ENCODE measurements at regions not wholly inside any gene's neighbourhood (a gene's known extent, or its start where the extent isn't known, plus 50 kb on each side); places are given as distances from the start of the nearest gene placed in this dataset.
"Not testable (repeated sequence)": the region's sequence is repeated elsewhere in the genome, so short reads cannot be mapped to it uniquely, and the experiment has no call there.

DNA sequence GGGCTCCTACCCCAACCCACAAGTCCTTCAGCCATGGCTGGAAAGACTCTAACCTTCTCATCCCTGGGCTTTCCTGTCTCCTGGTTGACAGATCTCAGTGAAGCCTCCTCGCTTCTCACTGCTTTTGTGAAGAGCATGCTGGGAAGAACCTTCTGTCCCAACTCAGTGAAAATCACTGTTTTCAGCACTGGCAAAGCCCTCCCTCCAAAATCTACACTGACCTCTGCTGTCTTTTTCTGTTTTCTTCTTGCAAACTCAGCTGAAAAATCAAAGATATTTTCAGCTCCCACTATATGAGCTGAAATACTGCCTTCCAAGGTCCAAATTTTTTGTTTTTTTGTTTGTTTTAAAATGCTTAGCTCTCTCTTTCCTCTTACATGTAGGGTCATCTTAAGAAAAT lies 266.3 kb upstream of the AGAP1 start:
- no peak for TF ChIP-seq Cebpa-rat (IDR thresholded peaks at IDR 0.05)
- Histone ChIP-seq H3K27me3 (peaks cover 0 to 13% (median 0%) of the 10 kb centered on the region in 11 experiments; a peak in 4 of 22 replicates), H3K27ac (no peak overlapping the region), H3K4me2 (no peak overlapping the region), H3K9me3 (replicated peaks in 1 of 11) (peaks cover 0 to 15% (median 3%) of the 10 kb centered on the region in 11 experiments; a peak in 6 of 22 replicates), H3K4me3 (no peak overlapping the region), H4K20me1 (no peaks in the 10 kb centered on the region), H3K36me3 (no peaks in the 10 kb centered on the region), H3K9ac (no peak overlapping the region), H3K4me1 (peaks cover 0 to 4% (median 0%) of the 10 kb centered on the region in 10 experiments; a peak in 3 of 20 replicates)

DNA sequence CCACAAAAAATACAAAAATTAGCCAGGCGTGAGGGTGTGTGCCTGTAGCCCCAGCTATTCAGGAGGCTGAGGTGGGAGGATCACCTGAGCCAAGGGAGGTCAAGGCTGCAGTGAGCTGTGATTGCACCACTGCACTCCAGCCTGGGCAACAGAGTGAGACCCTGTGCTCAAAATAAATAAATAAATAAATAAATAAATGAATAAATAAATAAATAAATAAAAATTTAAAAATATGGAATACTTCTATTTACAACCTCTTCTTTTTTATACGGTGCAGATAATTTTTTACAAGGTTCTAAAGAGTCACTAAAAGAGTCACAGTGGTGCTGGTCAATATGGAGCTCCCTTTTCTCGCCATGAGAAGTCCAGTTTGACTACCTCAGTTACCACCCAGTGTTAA lies 265.4 kb upstream of the AGAP1 start:
- not testable (repeated sequence) for H3K27ac ChIP-seq, H3K4me2 ChIP-seq, H3K4me1 ChIP-seq, H3K36me3 ChIP-seq, H3K4me3 ChIP-seq, H3K9ac ChIP-seq, H4K20me1 ChIP-seq
- H3K27me3 ChIP-seq: peaks cover 0 to 19% (median 0%) of the 10 kb centered on the region in 11 experiments; a peak in 4 of 22 replicates
- peaks cover 0 to 14% (median 3%) of the 10 kb centered on the region in 11 experiments; a peak in 6 of 22 replicates for H3K9me3 ChIP-seq (replicated peaks in 1 of 11)

DNA sequence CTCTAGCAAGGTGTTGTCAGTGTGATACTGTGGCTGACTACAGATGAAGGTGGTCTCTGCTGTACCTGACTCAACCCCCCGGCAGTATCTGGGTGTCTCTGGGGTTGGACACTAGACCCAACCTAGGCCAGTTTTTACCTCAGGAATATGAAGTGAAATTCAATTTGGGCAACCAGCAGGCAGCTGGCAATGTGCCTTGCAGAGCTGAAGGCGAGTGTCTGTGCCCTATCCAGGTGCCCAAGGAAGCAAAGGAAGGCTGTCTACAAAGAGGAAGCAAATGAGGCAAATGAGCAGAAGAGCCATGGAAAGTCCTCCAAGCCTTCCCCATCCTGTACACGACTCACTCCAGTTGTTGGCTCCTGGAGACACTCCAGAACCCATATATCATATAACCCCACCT lies 264.6 kb upstream of the AGAP1 start:
- H3K4me1 ChIP-seq: peaks cover 0 to 4% (median 0%) of the 10 kb centered on the region in 10 experiments; a peak in 3 of 20 replicates
- no peak for TF ChIP-seq Cebpa-rat (IDR thresholded peaks at IDR 0.05)
- no peaks in the 10 kb centered on the region for H3K36me3 ChIP-seq
- peaks cover 0 to 6% (median 0%) of the 10 kb centered on the region in 11 experiments; a peak in 1 of 22 replicates for H3K9me3 ChIP-seq (replicated peaks in 1 of 11)
- no peak overlapping the region for H3K27ac ChIP-seq
- no peaks in the 10 kb centered on the region for H4K20me1 ChIP-seq
- H3K27me3 ChIP-seq: peaks cover 0 to 19% (median 0%) of the 10 kb centered on the region in 11 experiments; a peak in 4 of 22 replicates
- no peak overlapping the region for H3K4me2 ChIP-seq
- no peak overlapping the region for H3K4me3 ChIP-seq
- no peak overlapping the region for H3K9ac ChIP-seq

DNA sequence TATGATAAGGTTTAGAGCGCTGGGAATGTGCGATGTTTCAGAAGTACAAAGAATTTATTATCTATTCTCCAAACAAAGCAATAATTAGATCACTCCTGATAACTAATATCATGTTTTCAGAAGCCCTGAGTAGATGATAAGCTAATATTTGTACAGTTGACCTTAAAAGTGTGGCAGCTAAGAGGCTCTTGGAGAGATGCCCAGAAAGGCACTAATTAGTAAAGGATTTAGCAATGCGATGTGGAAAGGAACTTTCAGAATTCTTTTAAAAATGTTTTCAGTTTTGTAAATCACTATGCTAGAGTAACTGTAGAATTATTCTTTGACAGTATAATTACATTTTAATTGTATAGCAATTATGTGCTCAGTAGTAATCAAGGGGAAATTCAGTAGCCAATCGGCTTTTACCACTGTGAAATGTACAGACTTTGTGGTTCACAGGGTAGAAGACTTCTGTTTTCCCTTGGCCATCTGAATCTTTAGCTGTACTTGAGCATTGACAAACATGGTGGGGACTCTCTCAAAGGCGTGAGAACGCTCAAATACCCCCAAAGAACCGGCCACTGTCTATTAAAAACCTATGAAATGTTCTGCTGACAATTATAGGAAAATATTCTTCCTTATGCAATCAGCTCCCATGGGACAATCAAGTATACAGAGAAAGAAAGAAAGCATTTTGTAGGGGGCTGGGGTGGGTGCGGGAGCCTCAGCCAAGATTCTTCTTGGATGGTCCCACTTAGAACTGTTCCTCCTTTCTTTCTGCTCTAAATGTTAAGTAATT lies 262.8 kb upstream of the AGAP1 start:
- no peak for TF ChIP-seq Cebpa-rat (IDR thresholded peaks at IDR 0.05)
- Histone ChIP-seq H3K4me1 (peaks cover 0 to 4% (median 0%) of the 10 kb centered on the region in 10 experiments; a peak in 3 of 20 replicates), H3K9me3 (replicated peaks in 1 of 11) (no peaks in the 10 kb centered on the region), H4K20me1 (no peaks in the 10 kb centered on the region), H3K27me3 (peaks cover 0 to 19% (median 0%) of the 10 kb centered on the region in 11 experiments; a peak in 4 of 22 replicates), H3K27ac (no peak overlapping the region), H3K4me2 (0 out of 22 replicates have a peak overlapping the region, but pooled peaks of 3 of the 11 experiments have one; percentile 8 to 11 (median 9)), H3K36me3 (no peaks in the 10 kb centered on the region), H3K4me3 (no peak overlapping the region), H3K9ac (no peak overlapping the region)

DNA sequence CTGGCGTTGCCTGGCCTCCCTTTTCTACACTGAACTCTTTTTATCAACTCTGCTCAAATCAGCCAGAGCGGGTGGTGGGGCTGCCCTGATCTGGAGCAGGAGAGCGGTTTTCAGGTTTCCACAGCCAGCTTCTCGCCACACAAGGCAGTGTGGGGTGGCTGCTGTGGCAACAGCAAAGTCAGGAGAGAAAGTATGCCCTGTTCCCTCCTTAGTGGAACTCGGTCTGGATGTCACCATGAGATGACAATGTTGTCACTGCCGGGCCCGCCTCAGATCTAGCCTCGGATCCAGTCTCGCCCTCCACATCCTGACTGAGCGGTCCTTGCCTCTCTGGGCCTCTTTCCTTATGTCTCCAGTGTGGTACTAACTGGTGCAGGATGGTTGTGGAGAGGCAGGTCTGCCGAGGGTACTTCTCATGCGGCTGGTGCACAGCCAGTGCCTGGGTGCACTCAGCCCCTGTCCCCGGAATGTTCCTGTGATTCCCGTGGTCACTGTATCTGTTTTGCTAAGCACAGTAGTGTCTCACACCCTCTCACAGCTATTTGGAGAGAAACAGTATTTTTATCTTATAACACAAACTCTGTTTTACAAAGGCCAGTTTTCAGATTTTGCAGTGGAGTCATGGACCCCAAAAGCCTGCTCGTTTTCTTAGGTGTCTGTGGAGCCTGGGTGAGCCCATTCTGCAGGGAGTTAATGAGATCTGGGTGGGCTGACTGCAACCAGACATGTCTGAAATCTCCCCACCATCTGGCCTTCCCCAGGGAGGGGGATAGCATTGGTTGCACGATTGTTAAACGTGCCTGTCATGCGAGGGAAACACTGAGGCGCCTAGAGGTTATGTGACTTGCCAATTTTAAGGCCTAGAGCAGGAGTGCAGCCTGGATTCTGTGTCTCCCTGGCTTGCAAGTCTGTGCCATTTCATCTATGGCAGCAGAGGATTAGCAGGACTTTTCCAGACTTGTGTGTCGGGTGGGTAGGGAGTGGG lies 261.1 kb upstream of the AGAP1 start:
- Histone ChIP-seq H3K4me1 (peaks cover 0 to 4% (median 0%) of the 10 kb centered on the region in 10 experiments; a peak in 3 of 20 replicates), H3K4me3 (no peak overlapping the region), H3K27ac (no peak overlapping the region), H4K20me1 (no peaks in the 10 kb centered on the region), H3K27me3 (peaks cover 0 to 30% (median 0%) of the 10 kb centered on the region in 11 experiments; a peak in 4 of 22 replicates), H3K36me3 (no peaks in the 10 kb centered on the region), H3K4me2 (no peak overlapping the region), H3K9ac (no peak overlapping the region), H3K9me3 (replicated peaks in 1 of 11) (no peaks in the 10 kb centered on the region)
- no peak for TF ChIP-seq Cebpa-rat (IDR thresholded peaks at IDR 0.05)

DNA sequence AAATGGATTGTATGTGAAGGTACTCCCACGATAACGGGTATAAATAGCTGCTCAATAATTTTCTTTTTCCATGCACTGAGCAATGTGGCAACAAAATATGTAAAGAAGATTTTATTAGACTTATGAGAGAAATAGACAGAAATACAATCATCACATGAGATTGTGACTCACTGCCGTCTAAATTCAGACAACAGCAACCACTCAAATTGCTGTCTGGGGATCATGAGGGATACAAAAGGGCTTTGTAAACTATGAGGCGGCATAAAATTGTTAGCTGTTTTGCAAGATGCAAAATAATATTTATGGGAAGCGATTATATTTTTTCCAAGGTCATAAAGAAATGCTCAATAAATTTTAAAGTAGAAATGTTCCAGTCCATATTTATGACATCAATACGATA lies 259.1 kb upstream of the AGAP1 start:
- Histone ChIP-seq H3K9me3 (replicated peaks in 1 of 11) (no peaks in the 10 kb centered on the region), H3K4me1 (peaks cover 0 to 4% (median 0%) of the 10 kb centered on the region in 10 experiments; a peak in 3 of 20 replicates), H4K20me1 (no peaks in the 10 kb centered on the region; a peak in 1 of 22 replicates), H3K4me2 (no peak overlapping the region), H3K9ac (no peak overlapping the region), H3K27me3 (peaks cover 0 to 48% (median 0%) of the 10 kb centered on the region in 11 experiments; a peak in 7 of 22 replicates), H3K4me3 (no peak overlapping the region), H3K36me3 (no peaks in the 10 kb centered on the region), H3K27ac (no peak overlapping the region)
- no peak for TF ChIP-seq Cebpa-rat (IDR thresholded peaks at IDR 0.05)

DNA sequence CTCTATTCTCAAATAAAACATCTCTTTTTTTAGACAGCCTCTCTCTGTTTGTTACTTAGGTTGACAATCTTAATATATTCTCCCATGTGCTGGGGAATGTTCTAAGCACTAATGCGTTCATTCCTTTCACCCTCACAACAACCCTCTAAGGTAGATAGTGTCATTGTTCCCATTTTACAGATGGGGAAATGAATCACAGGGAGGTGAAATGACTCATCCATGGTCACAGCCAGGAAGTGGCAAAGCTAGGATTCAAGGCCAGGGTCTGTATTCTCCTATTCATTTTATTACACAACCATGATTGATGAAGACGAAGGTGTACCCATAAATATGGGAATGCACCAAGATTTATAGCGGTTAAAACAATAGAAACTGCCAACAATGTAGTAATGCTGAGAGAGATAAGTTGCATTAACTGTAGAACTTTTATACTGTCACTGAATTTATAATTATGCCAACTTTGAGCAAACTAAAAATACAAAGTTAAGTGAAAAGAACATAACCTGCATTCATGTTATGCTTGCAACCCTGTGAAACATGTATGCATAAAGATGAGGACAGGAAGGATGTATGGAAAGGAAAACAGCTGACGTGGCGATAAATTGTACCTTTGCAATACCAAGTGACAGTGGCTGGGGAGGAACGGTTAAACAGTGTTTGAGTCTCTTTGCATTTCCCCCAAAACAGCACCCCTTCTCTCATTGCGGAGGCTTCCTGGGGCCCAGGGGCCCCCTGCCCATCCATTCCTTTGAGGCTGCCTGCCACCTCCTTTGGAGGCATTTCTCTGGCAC lies 257.7 kb upstream of the AGAP1 start:
- Histone ChIP-seq H3K4me2 (no peak overlapping the region), H3K27ac (no peak overlapping the region)

DNA sequence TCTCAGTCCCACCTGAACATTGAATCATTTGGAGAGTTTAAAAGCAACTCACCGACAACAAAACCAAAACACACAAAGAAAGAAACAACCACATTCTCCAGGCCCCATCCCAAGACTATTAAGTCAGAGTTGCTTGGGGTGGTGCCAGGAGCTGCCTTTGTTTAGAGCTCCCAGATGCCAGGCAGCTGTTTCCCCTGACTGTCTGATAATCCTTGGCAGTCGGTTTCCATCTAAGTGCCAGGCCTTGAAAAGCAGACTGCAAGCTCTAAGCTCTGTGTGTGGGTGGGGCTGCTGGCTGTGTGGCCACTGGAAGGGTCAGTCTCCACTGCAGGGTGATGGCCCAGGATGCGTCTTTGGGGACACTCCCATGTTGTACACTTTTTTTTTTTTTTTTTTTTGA lies 255.3 kb upstream of the AGAP1 start:
- Histone ChIP-seq H3K36me3 (no peaks in the 10 kb centered on the region), H3K4me2 (no peak overlapping the region)

More for the DNA sequence above, 257.7 kb upstream of the AGAP1 start:
- no peaks in the 10 kb centered on the region for H3K9me3 ChIP-seq (replicated peaks in 1 of 11)
- H3K4me1 ChIP-seq: peaks cover 0 to 7% (median 0%) of the 10 kb centered on the region in 10 experiments; a peak in 4 of 20 replicates
- H3K9ac ChIP-seq: no peak overlapping the region
- no peaks in the 10 kb centered on the region for H3K36me3 ChIP-seq
- no peak overlapping the region for H3K4me3 ChIP-seq
- TF ChIP-seq Cebpa-rat (IDR thresholded peaks at IDR 0.05): no peak
- H4K20me1 ChIP-seq: peaks cover 0 to 1% (median 0%) of the 10 kb centered on the region in 11 experiments; a peak in 1 of 22 replicates
- peaks cover 0 to 54% (median 0%) of the 10 kb centered on the region in 11 experiments; a peak in 8 of 22 replicates for H3K27me3 ChIP-seq

More for the DNA sequence above, 255.3 kb upstream of the AGAP1 start:
- H3K9ac ChIP-seq: no peak overlapping the region
- H3K27ac ChIP-seq: no peak overlapping the region
- no peak overlapping the region for H3K4me3 ChIP-seq
- peaks cover 0 to 71% (median 14%) of the 10 kb centered on the region in 11 experiments; a peak in 13 of 22 replicates for H3K27me3 ChIP-seq
- H3K4me1 ChIP-seq: peaks cover 2 to 10% (median 4%) of the 10 kb centered on the region in 10 experiments; a peak in 18 of 20 replicates
- peaks cover 0 to 19% (median 0%) of the 10 kb centered on the region in 11 experiments; a peak in 3 of 22 replicates for H4K20me1 ChIP-seq
- TF ChIP-seq Cebpa-rat (IDR thresholded peaks at IDR 0.05): no peak
- no peaks in the 10 kb centered on the region for H3K9me3 ChIP-seq (replicated peaks in 1 of 11)
